ENCODE measurements at regions not wholly inside any gene's neighbourhood (a gene's known extent, or its start where the extent isn't known, plus 50 kb on each side); places are given as distances from the start of the nearest gene placed in this dataset.

DNA sequence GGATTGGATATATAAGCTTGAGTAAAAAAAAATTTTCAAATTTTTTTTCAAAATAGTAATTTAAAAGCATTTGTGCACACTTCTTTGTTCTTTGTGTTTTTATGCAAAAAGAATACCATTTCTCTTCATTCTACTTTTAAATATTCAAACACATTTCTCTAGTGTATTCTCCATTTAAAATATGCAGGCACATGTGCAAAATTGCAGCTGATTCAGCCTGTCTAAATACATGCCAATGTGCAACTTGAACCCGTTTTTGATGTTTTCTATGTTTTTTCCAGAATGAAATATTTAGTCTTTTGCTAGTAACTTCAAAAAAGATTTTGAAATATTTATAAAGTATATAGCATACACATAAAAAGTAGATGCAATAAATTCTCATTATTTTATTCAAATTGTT is 411.8 kb downstream of the MMUT start:
- no peaks in the 10 kb centered on the region for H3K36me3 ChIP-seq (ENCODE audit: control insufficient read depth in 2 of 2, insufficient read depth in 2 of 2, low read length in 1 of 2)
- FAIRE-seq, result no peak
- in situ Hi-C loops (cut with MboI), result no loop called here

More for the DNA sequence above, 411.8 kb downstream of the MMUT start:
- no peak for DNase-seq (ENCODE audit: low read depth, low spot score)
- 5% methylated on average over 1 of the region's 1 CpG for WGBS (ENCODE audit: insufficient coverage, insufficient replicate concordance, low lambda C conversion rate, missing lambda C conversion rate)
- intact Hi-C loops (cut with micrococcal nuclease; ENCODE audit: unreplicated experiment), result no loop called here
- no peak overlapping the region for H3K4me2 ChIP-seq (ENCODE audit: control insufficient read depth, insufficient read depth)
- H3K9ac ChIP-seq (ENCODE audit: control insufficient read depth, insufficient read depth, low read length), result no peak overlapping the region
- SMC1A ChIA-PET (ENCODE audit: uncharacterized antibody, unreplicated experiment), result no interaction called here
- POLR2A ChIA-PET, result no interaction called here
- TF ChIP-seq PAX5 (IDR thresholded peaks at IDR 0.05; ENCODE audit: borderline replicate concordance, low read depth, low read length) (no peak), CBX3 (IDR thresholded peaks at IDR 0.05; ENCODE audit: borderline replicate concordance, low read depth) (no peak), BACH1 (IDR thresholded peaks at IDR 0.05; ENCODE audit: borderline replicate concordance) (no peak), SMARCA5 (IDR thresholded peaks at IDR 0.05) (no peak), SREBF1 (IDR thresholded peaks at IDR 0.05; ENCODE audit: low read length) (no peak), PBX3 (IDR thresholded peaks at IDR 0.05; ENCODE audit: insufficient replicate concordance, low read depth, low read length) (no peak), NR2F1 (conservative IDR thresholded peaks at IDR 0.05) (no peak), GABPA (IDR thresholded peaks at IDR 0.05; ENCODE audit: low read depth) (no peak), MYC (IDR thresholded peaks at IDR 0.05; ENCODE audit: insufficient read depth, insufficient read length, insufficient replicate concordance, low read length, severe bottlenecking) (no peak), IRF3 (IDR thresholded peaks at IDR 0.05) (no peak), SIN3A (IDR thresholded peaks at IDR 0.05; ENCODE audit: low read depth, low read length) (no peak), E2F4 (IDR thresholded peaks at IDR 0.05; ENCODE audit: low read depth, low read length) (no peak), MTA3 (IDR thresholded peaks at IDR 0.05; ENCODE audit: borderline replicate concordance, low read length) (no peak)
- TF ChIP-seq, protein P1, sequence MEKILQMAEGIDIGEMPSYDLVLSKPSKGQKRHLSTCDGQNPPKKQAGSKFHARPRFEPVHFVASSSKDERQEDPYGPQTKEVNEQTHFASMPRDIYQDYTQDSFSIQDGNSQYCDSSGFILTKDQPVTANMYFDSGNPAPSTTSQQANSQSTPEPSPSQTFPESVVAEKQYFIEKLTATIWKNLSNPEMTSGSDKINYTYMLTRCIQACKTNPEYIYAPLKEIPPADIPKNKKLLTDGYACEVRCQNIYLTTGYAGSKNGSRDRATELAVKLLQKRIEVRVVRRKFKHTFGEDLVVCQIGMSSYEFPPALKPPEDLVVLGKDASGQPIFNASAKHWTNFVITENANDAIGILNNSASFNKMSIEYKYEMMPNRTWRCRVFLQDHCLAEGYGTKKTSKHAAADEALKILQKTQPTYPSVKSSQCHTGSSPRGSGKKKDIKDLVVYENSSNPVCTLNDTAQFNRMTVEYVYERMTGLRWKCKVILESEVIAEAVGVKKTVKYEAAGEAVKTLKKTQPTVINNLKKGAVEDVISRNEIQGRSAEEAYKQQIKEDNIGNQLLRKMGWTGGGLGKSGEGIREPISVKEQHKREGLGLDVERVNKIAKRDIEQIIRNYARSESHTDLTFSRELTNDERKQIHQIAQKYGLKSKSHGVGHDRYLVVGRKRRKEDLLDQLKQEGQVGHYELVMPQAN (conservative IDR thresholded peaks at IDR 0.05), result no peak
- TF ChIP-seq, protein P2, sequence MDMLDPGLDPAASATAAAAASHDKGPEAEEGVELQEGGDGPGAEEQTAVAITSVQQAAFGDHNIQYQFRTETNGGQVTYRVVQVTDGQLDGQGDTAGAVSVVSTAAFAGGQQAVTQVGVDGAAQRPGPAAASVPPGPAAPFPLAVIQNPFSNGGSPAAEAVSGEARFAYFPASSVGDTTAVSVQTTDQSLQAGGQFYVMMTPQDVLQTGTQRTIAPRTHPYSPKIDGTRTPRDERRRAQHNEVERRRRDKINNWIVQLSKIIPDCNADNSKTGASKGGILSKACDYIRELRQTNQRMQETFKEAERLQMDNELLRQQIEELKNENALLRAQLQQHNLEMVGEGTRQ (IDR thresholded peaks at IDR 0.05; ENCODE audit: borderline replicate concordance, low read depth, low read length), result no peak
- no peak for ATAC-seq
- no peaks in the 10 kb centered on the region for H3K27me3 ChIP-seq (replicated peaks in 1 of 2; ENCODE audit: control insufficient read depth in 2 of 2, insufficient read depth in 2 of 2, low read length in 1 of 2)
- H3K27ac ChIP-seq (ENCODE audit: control insufficient read depth, insufficient read depth), result no peak overlapping the region
- CTCF ChIA-PET, result no interaction called here
- no peak overlapping the region for H3K4me3 ChIP-seq
- H4K20me1 ChIP-seq (ENCODE audit: control insufficient read depth, insufficient read depth), result no peaks in the 10 kb centered on the region
- BruUV-seq (replicated peaks), result no TSS peak
- H3K4me1 ChIP-seq (ENCODE audit: control insufficient read depth, insufficient read depth, low read length), result no peaks in the 10 kb centered on the region
- H3K79me2 ChIP-seq (ENCODE audit: control insufficient read depth, insufficient read depth, low read length), result no peaks in the 10 kb centered on the region
- H2AFZ ChIP-seq (ENCODE audit: control insufficient read depth, low read depth, low read length), result no peak overlapping the region
- RAD21 ChIA-PET (ENCODE audit: unreplicated experiment), result no interaction called here
- H3K9me3 ChIP-seq (replicated peaks; ENCODE audit: control insufficient read depth, insufficient read depth, low read length), result no peaks in the 10 kb centered on the region

Measured in GM12878 (cell line).